ENCODE measurements at regions not wholly inside any gene's neighbourhood (a gene's known extent, or its start where the extent isn't known, plus 50 kb on each side); places are given as distances from the start of the nearest gene placed in this dataset.

DNA sequence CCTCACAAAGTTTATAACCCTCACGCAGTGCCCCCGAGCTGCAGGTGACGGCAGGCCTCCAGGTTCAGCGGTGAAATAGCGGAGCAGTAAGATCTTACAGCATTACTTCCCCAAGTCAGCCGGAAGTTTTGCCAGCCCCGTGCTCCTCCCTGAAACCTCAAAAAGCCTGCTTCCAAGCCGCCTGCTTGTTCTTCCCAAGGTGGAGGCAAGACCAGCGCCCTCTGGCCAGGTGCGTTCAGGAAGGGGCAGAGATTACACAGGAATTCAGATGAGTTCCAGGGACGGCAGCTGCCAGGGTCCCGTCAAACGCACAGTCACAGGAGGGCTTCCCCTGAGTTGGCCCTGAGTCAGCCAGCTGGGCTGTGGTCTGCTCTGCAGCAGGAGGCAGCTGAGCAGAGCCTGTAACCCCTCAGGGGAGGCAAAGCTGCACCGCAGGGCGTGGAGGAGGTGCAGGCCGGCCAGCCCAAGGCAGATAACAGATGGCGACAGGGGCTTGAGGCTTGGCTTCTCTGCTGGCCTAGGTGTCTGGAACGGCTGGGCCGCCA is 124.1 kb upstream of the RPS6KA2 start:
- peak overlapping the region; percentile 21 to 54 for H3K27ac ChIP-seq (ENCODE audit: low read length in 2 of 2)
- peak; percentile 98 for ATAC-seq (ENCODE audit: low read depth)
- peaks cover 26 to 34% of the 10 kb centered on the region in 2 donors for H3K4me1 ChIP-seq (ENCODE audit: control insufficient read depth in 2 of 2, insufficient read depth in 2 of 2, low read length in 2 of 2)
- H3K4me2 ChIP-seq (replicated peaks; ENCODE audit: low read depth, low read length, poor library complexity, severe bottlenecking), result peak overlapping the region; percentile 89
- no peaks in the 10 kb centered on the region for H4K20me1 ChIP-seq (ENCODE audit: control insufficient read depth, insufficient read depth, low read length, poor library complexity, severe bottlenecking)
- CTCF ChIA-PET, result interaction anchor here (0.8 to 2.5 kb wide), 3 partner anchors 24 to 295 kb away, joined by 3 to 8 read pairs (median 3); partner anchors contain the start of gene RPS6KA2
- peaks cover 0 to 28% (median 7%) of the 10 kb centered on the region in 4 experiments for H3K27me3 ChIP-seq (replicated peaks in 1 of 4; ENCODE audit: control extremely low read depth in 1 of 4, control insufficient read depth in 3 of 4, insufficient read depth in 4 of 4, low read length in 3 of 4)
- Mint-ChIP-seq H3K9me3 (ENCODE audit: insufficient read depth) (no peaks in the 10 kb centered on the region), H3K4me1 (peaks cover 26% of the 10 kb centered on the region), H3K27ac (peak overlapping the region; percentile 84), H3K27me3 (peaks cover 15% of the 10 kb centered on the region), H3K4me3 (peak overlapping the region; percentile 93)
- WGBS (ENCODE audit: insufficient coverage), result 2% methylated on average over 16 of the region's 19 CpGs
- H3K9ac ChIP-seq (ENCODE audit: low read length), result peak overlapping the region; percentile 68
- H3K79me2 ChIP-seq (ENCODE audit: control insufficient read depth, insufficient read depth, low read length), result no peaks in the 10 kb centered on the region
- peak; percentile 73 for DNase-seq
- POLR2A ChIA-PET, result no interaction called here
- no peaks in the 10 kb centered on the region for H3K36me3 ChIP-seq (replicated peaks in 1 of 2; ENCODE audit: control extremely low read depth in 1 of 2, control insufficient read depth in 1 of 2, extremely low read depth in 1 of 2, insufficient read depth in 2 of 2, low read length in 1 of 2)
- no peak for TF ChIP-seq EZH2 (IDR thresholded peaks at IDR 0.05; ENCODE audit: borderline replicate concordance, insufficient read depth, low read depth, low read length, poor library complexity, severe bottlenecking)
- TF ChIP-seq, protein P1, sequence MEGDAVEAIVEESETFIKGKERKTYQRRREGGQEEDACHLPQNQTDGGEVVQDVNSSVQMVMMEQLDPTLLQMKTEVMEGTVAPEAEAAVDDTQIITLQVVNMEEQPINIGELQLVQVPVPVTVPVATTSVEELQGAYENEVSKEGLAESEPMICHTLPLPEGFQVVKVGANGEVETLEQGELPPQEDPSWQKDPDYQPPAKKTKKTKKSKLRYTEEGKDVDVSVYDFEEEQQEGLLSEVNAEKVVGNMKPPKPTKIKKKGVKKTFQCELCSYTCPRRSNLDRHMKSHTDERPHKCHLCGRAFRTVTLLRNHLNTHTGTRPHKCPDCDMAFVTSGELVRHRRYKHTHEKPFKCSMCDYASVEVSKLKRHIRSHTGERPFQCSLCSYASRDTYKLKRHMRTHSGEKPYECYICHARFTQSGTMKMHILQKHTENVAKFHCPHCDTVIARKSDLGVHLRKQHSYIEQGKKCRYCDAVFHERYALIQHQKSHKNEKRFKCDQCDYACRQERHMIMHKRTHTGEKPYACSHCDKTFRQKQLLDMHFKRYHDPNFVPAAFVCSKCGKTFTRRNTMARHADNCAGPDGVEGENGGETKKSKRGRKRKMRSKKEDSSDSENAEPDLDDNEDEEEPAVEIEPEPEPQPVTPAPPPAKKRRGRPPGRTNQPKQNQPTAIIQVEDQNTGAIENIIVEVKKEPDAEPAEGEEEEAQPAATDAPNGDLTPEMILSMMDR (IDR thresholded peaks at IDR 0.05), result no peak
- H3K9me3 ChIP-seq (ENCODE audit: control extremely low read depth in 1 of 3, control insufficient read depth in 2 of 3, insufficient read depth in 1 of 3, low read length in 2 of 3), result peaks cover 0 to 8% (median 0%) of the 10 kb centered on the region in 3 donors
- peak overlapping the region; percentile 76 for H2AFZ ChIP-seq (ENCODE audit: insufficient read depth, low read depth, low read length, poor library complexity, severe bottlenecking)
- H3K4me3 ChIP-seq (ENCODE audit: control extremely low read depth in 1 of 5, extremely low read depth in 1 of 5, insufficient read depth in 1 of 5, low read depth in 2 of 5, low read length in 4 of 5), result peak overlapping the region in 4 of 5 experiments; percentile 33 to 83 (median 59)
- intact Hi-C loops (cut with micrococcal nuclease), result loop anchor here (2.0 to 10.0 kb wide), 2 partner anchors 24 to 126 kb away; partner anchors contain the start of gene RPS6KA2

DNA sequence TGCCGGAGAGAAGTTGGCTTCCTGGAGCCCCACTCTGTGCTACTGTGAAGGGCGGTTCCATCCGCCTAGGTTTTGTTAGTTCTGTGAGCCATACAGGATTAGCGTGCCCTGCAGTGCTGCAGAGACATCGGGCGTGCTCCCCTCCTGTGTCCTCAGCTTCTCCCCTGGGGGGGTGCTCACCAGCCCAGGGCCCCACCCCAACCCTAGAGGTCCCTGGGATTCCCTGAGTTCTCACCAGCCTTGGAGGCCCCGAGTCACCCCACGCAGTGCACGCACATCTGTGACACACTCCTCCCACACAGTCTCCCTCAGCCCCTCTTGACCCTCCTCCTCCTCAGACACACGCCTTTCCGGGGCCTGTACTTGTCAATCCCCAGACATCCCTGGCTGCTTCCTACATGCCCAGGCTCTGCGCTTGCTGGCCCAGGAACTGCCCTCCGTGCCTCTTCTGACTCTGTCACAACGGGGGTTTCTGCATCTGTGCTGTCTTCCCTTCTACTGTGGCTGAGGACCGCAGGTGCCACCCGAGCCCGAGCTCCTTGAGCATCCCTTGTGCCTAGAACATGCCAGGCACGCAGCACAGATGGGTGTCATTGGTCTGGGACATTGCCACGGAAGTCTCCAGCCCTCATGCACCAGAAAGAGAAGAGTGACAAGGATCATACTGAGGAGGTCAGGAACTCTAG is 123.2 kb upstream of the RPS6KA2 start:
- H3K27me3 ChIP-seq (replicated peaks in 1 of 4; ENCODE audit: control extremely low read depth in 1 of 4, control insufficient read depth in 3 of 4, insufficient read depth in 4 of 4, low read length in 3 of 4), result peaks cover 0 to 24% (median 7%) of the 10 kb centered on the region in 4 experiments
- H3K4me3 ChIP-seq (ENCODE audit: control extremely low read depth in 1 of 5, extremely low read depth in 1 of 5, insufficient read depth in 1 of 5, low read depth in 2 of 5, low read length in 4 of 5), result peak overlapping the region in 1 of 5 experiments; percentile 83
- ATAC-seq (ENCODE audit: low read depth), result no peak
- peak overlapping the region; percentile 68 for H3K9ac ChIP-seq (ENCODE audit: low read length)
- H3K4me2 ChIP-seq (replicated peaks; ENCODE audit: low read depth, low read length, poor library complexity, severe bottlenecking), result peak overlapping the region; percentile 89
- peaks cover 26 to 34% of the 10 kb centered on the region in 2 donors for H3K4me1 ChIP-seq (ENCODE audit: control insufficient read depth in 2 of 2, insufficient read depth in 2 of 2, low read length in 2 of 2)
- ChIA-PET CTCF (interaction anchor here (1.4 to 2.5 kb wide), 2 partner anchors 24 to 294 kb away, joined by 3 to 8 read pairs; no protein-coding TSS in a partner anchor), POLR2A (no interaction called here)
- peak overlapping the region; percentile 84 for H3K27ac Mint-ChIP-seq
- H4K20me1 ChIP-seq (ENCODE audit: control insufficient read depth, insufficient read depth, low read length, poor library complexity, severe bottlenecking), result no peaks in the 10 kb centered on the region
- H3K36me3 ChIP-seq (replicated peaks in 1 of 2; ENCODE audit: control extremely low read depth in 1 of 2, control insufficient read depth in 1 of 2, extremely low read depth in 1 of 2, insufficient read depth in 2 of 2, low read length in 1 of 2), result no peaks in the 10 kb centered on the region
- intact Hi-C loops (cut with micrococcal nuclease), result loop anchor here (2.0 to 10.0 kb wide), 2 partner anchors 25 to 125 kb away; partner anchors contain the start of gene RPS6KA2
- no peak overlapping the region for H3K27ac ChIP-seq (ENCODE audit: low read length in 2 of 2)
- no peaks in the 10 kb centered on the region for H3K9me3 Mint-ChIP-seq (ENCODE audit: insufficient read depth)
- H3K4me1 Mint-ChIP-seq, result peaks cover 26% of the 10 kb centered on the region
- H3K4me3 Mint-ChIP-seq, result peak overlapping the region; percentile 93
- peaks cover 0 to 8% (median 0%) of the 10 kb centered on the region in 3 donors for H3K9me3 ChIP-seq (ENCODE audit: control extremely low read depth in 1 of 3, control insufficient read depth in 2 of 3, insufficient read depth in 1 of 3, low read length in 2 of 3)
- peaks cover 14% of the 10 kb centered on the region for H3K27me3 Mint-ChIP-seq
- 85% methylated on average over 19 of the region's 19 CpGs for WGBS (ENCODE audit: insufficient coverage)
- no peak for TF ChIP-seq EZH2 (IDR thresholded peaks at IDR 0.05; ENCODE audit: borderline replicate concordance, insufficient read depth, low read depth, low read length, poor library complexity, severe bottlenecking)
- TF ChIP-seq, protein P1 (IDR thresholded peaks at IDR 0.05), result no peak
- H3K79me2 ChIP-seq (ENCODE audit: control insufficient read depth, insufficient read depth, low read length), result no peaks in the 10 kb centered on the region
- H2AFZ ChIP-seq (ENCODE audit: insufficient read depth, low read depth, low read length, poor library complexity, severe bottlenecking), result no peak overlapping the region
- no peak for DNase-seq

All from B cell (primary cell).